HG02571 (cell line): ENCODE measurements at regions not wholly inside any gene's neighbourhood (a gene's known extent, or its start where the extent isn't known, plus 50 kb on each side); places are given as distances from the start of the nearest gene placed in this dataset.
"Not testable (repeated sequence)": the region's sequence is repeated elsewhere in the genome, so short reads cannot be mapped to it uniquely, and the experiment has no call there.

Experiments used
- ATAC-seq: cut with Tn5 transposase; IDR thresholded peaks from one replicate; pipeline ENCODE4 v1.9.1; 2021; ENCODE audit warnings: mild to moderate bottlenecking, moderate library complexity; ENCODE audit not compliant: unreplicated experiment

DNA sequence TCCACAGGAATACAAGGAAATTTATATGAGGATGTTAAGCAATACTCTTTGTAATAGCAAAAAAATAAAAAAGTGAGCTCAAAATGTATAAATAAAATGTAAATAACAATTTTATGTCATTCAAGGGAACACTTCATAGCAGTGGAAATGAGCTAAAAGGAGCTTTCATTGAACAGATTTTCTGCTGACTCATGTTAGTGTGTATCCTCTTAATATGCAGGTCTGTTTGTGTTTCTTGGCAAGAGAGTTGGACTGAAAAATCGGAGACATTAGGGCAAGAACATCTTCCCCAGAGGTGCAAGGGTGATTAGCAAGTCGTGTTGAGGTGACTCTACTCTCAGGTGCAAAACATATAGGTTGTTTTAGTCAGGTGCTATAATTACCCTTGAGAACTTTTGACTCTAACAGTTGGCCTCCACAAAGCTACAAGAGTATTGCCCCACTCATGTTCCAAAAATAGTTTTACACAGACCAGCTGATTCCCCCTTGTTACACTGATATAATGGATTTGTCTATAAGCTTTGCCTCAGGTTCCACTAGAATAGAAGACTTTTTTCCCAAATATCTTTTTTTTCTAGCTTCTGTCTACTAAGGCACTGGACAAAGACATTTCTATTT is 702.9 kb downstream of the TENT5A start:
- no peak for ATAC-seq

DNA sequence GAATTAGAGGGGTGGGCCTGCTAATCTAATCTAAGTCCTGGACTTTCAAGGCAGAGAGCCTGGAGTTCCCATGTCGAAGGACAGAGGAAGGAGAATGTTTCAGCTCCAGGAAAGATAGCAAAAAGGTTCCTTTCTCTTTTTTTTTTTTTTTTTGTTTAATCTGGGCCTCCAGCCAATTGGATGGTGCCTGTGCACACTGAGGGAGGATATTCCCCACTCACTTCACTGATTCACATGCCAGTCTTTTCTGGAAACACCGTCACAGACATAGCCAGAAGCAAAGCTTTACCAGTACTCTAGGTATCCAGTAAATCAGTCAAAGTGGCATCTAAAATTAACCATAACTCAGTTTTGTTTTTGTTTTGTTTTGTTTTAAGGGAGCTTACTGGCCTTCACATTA is 721.1 kb downstream of the TENT5A start:
- no peak for ATAC-seq

DNA sequence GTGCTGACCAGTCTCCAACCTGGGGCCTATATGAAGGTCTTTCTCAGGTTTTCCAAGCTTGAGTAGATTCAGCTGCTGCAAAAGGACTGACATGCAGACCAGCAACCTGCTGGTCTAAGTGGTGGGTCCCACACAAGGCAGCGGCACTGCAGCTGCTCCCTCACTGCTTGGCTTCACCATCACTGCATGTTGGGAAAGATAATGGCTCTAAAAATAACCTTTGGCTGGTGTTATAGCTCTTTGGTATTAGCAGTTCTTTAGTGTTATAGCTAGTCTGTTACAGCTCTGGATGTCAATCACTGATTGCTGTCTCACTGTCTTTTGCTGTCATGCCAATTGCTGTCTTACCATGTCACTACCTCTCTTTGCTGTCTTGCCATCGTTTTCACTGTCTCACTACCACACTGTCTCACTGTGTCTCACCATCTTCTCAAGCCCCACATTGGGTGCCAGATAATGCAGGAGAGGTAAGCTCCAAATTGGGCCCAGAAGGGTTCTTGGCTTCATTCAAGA is 726.4 kb downstream of the TENT5A start:
- ATAC-seq: no peak

DNA sequence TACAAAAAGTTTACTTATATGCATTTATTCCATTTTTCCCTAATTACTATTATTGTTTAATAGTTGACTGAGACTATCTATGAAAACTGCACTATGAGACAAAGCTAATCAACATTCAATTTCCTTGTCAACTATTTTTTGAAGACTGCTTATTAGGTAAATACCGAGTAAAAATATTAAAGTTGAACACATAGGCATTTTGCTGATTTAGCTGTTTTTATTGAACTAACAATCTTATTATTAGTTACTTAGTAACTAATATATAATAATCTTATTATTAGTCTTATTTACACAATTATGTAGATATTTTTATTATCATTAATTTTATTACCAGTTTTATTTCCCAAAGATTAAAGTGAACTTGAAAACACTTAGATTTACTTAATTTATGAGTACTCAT is 728.8 kb downstream of the TENT5A start:
- no peak for ATAC-seq

DNA sequence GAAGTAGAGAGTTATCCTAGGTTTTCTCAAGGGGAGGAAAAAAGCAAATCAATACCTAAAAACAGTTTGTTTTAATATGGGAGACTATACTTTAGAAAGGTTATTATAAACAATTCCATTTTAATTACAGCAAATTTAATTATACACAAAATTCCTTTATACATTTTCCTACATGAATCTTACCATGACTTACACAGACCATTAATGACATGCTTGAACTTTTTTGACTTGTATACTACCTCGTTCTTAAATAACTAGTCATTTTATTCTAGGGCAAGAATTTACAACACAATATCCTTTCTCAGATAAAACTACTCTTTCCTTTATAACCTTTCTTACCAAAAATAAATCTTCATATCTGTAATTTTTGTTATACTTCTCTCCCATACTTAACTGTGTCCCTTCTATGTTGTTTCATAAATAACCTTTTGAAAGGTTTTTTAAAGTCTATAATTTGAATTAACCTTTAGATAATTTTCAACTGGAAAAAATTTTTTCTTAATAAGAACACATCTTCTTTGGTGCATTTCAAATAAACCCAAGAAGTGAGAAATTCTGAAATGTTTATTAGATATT is 729.4 kb downstream of the TENT5A start:
- ATAC-seq: no peak

DNA sequence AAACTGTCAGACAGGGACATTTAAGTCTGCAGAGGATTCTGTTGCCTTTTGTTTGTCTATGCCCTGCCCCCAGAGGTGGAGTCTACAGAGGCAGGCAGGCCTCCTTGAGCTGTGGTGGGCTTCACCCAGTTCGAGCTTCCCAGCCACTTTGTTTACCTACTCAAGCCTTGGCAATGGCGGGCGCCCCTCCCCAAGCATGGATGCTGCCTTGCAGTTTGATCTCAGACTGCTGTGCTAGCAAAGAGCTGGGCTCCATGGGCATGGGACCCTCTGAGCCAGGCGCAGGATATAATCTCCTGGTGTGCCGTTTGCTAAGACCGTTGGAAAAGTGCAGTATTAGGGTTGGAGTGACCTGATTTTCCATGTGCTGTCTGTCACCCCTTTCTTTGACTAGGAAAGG is 734.9 kb downstream of the TENT5A start:
- ATAC-seq: not testable (repeated sequence)

DNA sequence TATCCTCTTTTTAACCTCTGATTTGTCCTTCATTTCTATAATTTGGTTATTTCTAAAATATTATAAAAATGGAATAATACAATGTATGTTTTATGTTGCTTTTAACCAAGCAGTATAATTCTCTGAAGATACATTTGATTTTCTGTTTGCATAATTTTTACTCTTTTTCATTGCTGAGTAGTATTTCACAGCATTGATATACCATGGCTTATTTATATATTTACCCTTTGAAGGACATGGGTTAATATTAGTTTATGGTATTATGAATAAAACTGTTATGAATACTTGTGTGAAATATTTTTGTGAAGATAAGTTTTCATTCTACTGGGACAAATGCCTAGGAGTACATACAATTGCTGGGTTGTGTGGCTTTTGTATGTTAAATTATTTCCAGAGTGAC is 748.6 kb downstream of the TENT5A start:
- no peak for ATAC-seq

DNA sequence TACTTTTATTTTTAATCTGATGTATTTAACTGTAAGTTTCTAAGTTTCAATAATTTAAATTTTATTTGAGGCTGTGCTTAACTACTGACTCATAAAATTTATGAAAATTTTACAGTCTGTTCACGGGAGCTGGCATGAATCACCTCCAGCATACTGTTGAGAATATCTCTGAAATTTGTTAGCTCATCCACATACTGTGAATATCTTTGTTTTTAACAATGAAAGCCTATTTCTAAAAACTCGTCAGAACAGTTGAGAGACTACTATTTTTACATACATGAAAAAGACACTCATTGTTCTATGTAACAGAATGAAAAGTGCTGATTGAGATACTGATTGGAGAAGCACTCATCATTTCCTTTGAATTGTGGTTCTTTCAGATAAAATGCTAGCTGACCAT is 749.3 kb downstream of the TENT5A start:
- no peak for ATAC-seq

DNA sequence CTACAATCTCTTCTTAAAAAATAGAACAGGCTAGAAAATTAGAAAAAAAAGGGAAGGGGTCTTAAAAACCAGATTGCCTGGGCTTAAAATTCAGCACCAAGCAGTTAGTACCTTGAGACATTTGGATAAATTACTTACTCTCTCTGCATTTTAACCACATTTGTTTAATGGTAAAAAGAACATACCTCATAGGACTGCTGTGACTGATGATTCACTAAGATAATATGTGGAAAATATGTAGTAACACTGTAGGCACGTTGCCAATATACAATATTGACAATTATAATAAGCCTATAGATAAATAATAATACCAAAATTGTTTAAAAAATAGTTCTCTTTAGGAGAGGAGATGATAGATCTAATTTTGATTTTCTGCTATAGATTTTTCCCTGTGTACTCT is 750.4 kb downstream of the TENT5A start:
- ATAC-seq: no peak

DNA sequence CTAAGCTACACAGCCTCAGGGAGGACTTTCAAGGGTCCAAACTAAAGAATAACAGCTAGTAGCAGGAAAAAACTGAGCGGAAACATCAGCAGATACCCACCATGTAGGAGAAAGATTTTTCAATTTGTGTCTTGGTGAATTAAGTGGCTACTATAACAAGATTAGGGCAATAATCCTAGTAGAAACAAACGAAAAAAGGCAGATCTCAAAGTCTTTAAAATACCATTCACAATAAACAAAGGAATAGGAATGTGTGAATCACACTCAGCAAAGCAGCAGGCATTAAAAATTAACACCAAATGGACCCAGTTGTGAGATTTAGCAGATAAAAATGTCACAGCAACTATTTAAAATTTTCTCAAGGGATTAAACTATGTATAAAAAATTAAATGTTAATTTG is 761.2 kb downstream of the TENT5A start:
- ATAC-seq: no peak

DNA sequence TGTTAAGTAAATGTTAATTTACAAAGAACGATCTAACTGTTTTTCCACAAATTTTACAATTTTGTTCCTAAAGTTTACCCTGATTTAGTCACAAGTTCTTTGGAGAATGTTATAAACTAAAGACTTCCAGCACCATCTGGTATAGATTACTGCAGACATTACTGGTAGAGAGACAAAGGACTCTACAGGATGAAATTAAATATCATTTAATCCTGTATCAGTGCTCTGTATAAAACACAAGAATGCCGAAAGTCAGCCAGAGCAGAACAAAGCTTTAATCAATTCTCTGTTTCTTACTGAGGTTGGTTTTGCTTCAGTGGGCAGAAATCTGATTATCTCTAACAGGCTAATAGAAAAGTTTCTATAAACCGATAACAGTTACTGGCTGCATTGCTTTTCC is 763.6 kb downstream of the TENT5A start:
- ATAC-seq: no peak

DNA sequence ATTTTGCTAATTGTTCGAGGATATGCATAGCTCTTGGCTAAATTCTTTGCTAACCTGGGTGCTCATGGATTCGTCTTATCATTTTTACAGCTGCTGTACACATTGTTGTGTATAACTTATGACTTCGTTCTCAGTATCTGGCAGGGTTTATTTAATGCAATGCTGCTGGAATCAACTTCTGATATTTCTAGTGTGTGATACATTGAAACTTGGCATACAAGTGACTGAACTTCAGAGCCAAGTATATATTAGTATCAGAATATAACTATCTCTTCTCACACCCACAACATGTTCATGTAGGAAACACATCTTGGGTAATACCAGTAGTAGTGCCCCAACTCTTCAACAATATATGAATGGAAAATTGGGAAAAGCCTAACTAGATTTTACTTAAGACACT is 764.2 kb downstream of the TENT5A start:
- no peak for ATAC-seq

DNA sequence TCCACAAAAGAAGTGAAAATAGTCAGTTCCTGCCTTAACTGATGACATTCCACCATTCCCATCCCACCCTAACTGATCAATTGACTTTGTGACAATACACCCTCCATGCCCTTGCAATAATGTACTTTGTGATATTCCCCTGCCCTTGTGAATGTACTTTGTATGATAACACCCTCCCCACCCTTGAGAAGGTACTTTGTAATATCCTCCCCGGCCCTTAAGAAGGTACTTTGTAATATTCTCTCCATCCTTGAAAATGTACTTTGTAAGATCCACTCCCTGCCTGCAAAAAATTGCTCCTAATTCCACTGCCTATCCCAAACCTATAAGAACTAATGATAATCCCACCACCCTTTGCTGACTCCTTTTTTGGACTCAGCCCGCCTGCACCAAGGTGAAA is 771.3 kb downstream of the TENT5A start:
- ATAC-seq: not testable (repeated sequence)

DNA sequence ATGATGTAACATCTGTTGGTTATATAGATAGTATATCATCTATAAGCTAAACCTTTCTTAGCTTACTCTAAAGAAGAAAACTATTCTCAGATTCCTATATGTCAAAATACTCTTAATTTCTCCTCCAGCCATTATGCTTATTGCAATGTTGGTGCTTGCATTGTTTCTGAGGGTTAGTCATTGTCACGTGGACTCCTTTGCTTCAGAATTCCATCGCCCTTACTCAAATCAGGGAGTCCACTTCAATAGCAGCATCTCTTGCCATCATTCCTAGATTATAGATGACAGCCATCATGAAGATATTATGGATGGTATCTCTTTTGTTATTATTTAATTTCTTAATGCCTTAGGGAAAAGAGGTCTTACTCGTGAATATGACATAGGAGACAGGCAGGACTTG is 776.1 kb downstream of the TENT5A start:
- ATAC-seq: no peak

DNA sequence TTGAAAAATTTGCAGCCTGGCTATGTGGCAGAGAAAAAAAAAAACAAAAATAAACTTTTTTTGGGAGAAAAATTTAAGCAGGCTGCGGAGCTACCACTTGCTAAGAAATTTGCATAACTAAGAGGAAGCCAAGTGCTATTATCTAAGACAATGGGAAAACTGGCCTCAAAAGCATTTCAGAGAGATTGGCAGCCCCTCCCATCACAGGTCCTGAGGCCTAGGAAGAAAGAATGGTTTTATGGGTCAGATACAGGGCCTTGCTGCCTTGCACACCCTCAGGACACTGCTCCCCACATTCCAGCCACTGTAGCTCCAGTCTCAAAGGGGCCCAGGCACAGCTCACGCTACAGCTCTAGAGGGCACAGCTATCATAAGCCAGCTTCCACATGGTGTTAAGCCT is 777.9 kb downstream of the TENT5A start:
- ATAC-seq: no peak

DNA sequence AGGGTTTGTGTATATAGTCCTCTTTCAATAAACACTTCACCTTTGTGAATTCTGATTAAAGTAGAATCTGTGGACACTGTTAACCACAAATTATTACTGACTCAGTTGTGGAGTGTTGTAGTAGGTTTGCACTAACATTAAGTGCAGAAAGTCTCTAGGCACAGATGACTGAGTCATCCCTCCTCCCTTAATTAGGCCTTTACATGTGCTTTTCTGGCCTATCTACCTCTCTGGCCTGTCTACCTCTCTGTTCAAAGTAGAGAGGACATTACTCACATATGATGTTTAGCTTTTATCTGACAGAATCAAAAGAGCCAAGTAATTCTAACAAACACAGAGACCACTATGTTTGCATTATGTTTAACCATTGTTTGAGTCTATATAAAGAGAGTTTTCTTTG is 783.0 kb downstream of the TENT5A start:
- no peak for ATAC-seq

DNA sequence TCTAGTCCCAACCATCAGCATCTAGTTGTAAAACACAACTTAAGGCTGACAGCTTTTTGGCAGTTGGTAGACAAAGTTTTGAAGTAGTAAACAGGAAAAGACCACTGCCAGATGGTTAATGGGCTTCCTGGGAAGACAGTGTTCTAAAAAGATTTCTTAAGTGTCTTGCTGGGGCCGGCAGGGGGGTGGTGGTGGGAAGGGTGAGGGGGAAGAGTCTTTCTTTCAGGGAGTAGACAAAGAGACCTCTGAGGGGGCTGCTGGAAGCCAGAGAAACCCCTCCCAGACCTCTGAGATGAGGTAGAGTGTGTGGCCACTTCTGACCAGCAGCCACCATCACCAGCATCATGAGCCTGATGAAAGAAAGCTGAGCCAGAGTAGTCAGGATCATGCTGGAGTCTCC is 784.9 kb downstream of the TENT5A start:
- no peak for ATAC-seq

DNA sequence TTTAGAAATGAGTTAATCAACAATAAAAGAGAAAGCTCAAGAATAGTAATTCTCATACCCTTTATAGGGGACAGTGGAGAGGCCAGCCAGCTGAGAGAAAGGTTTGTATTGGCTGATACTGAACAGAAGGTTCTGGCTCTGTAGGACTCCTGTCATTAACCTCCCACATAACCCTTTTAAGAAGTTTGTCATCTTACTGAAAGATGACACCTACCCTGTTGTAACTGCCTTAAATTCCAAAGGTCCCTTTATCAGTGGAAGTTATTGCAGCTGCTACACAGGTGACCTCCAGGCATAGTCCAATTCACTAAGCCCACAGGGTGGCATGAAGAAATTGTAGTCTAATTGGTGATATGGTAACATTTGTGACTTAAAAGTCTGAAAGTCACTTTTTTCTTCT is 790.1 kb downstream of the TENT5A start:
- ATAC-seq: no peak

DNA sequence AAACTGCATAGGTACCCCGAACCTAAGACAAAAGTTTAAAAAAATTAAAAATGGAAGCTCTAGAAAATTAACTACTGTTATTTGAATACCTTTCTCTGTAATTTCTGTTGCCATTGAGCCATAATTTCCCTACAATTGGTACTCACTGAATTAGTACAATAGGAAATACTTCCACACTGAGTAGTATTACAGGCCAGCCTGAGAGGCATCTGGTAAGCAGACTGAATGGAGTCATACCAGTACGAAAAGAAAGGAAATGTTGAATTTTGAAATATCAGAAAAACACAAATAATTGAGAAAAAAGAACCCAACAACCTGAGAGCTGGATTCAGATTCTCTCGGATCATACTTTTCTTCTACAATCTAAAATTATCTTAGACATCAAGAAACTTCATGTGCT is 791.3 kb downstream of the TENT5A start:
- no peak for ATAC-seq

DNA sequence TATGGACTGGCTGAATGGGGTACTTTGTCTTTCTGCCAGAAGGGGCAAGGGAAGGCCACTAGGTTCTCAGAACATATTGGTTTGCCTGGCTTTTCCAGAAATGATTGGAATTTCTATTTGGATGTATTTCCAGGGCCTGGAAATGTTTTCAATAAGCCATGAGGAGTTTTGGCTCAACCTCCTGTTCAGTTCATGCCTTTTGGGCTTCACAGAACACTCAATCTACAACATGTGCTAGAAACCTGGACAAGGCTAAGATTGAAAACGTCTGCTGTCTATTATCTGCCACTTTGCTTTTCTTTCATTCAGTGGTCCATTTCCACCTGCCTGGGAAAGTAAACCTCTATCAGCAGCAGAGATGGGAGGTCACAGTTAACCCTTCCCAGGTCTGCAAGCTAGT is 793.4 kb downstream of the TENT5A start:
- ATAC-seq: no peak

DNA sequence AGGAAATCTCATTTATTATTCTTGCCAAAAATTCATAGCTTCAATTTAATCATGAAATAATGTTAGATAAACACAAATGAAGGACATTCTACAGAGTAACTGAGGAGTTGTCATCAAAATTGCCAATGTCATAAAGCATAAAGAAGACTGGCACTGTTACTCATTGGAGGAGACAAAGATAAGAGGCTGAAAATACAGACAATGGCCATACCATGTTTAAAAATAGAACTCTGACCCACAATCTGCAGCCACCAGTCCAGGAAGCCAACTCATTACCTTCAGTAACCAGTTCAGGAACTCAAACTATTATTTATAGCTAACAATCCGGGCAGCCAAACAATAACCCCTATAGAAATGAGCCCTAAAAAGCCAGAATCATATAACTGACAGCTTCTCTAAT is 795.6 kb downstream of the TENT5A start:
- ATAC-seq: no peak

DNA sequence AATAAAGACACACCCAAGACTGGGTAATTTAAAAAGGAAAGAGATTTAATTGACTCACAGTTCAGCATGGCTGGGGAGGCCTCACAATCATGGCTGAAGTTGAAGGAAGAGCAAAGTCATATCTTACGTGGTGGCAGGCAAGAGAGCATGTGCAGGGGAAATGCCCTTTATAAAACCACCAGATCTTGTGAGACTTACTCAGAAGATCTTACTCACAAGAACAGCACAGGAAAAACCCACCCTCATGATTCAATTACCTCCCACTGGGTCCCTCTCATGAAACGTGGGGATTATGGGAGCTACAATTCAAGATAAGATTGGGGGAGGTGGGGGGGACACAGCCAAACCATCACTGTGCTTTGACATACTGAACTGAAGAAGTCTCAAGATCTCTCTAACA is 800.0 kb downstream of the TENT5A start:
- not testable (repeated sequence) for ATAC-seq

DNA sequence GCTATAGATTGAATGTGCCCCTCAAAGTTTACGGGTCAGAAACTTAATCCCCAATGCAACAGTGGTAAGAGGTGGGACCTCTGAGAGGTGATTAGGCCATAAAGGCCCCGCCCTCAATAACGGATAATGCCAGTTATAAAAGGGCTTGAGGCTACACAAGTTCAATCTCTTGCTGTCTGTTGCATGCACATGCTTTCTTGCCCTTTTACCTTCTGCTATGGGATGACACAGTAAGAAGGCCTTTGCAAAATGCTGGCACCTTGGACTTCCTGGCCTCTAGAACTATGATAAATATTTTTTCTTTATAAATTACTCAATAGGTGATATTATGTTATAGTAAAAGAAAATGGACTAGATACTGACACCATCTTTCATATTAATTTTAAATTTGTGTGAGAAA is 806.1 kb downstream of the TENT5A start:
- no peak for ATAC-seq
